SHP77 (cell line): ENCODE measurements at regions not wholly inside any gene's neighbourhood (a gene's known extent, or its start where the extent isn't known, plus 50 kb on each side); places are given as distances from the start of the nearest gene placed in this dataset.

Source experiments
- DNase-seq, 2 experiments: peaks; one replicate each; lab custom pipeline; 2025; lab: John Stamatoyannopoulos, UW

DNA sequence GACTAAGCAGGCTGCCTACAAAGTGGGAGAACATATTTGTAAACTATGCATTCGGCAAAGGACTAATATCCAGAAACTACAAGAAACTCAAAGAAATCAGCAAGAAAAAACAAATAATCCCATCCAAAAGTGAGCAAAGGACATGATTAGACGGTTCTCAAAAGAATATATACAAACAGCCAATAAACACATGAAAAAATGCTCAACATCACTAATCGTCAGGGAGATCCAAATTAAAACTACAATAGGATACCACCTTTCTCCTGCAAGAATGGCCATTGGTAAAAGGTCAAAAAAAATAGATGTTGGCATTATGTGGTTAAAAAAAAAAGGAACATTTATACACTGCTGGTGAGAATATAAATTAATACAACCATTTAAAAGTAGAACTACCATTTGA is 259.6 kb upstream of the SLITRK3 start:
- DNase-seq = no peak

- DNase-seq = no peak
Measured at GRCh38 chr3:165455360-165455759, 259.2 kb upstream of the SLITRK3 start.

DNA sequence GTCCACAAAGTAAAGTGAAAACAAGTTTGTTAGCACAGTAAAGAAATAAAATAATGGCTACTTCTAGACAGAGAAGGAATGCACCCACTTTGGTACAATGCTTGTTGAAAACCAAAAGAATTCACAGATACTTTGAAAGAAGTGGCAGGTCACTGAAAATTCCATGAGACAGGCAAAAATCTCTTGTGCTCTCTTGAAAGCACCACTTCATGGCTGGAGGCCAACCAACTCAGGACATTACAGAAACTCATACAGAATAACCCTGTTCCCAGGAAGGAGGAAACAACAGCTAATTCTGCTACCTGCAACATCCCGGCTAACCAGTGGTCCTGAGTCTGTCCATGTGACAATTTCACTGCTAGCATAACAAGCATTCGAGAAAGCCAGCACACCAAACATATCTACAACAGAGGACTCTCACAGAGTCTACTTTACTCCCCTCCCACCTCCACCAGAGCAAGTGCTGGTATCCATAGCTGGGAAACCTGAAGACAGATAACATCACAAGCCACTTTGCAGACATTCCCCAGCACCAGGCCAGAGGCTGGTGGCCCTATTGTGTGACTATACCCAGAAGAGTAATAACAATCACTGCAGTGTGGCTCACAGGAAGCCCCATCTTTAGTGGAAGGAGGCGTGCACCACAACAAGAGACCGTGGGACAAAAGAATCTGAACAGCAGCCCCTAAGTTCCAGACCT is 255.3 kb upstream of the SLITRK3 start:
- no peak for DNase-seq

DNA sequence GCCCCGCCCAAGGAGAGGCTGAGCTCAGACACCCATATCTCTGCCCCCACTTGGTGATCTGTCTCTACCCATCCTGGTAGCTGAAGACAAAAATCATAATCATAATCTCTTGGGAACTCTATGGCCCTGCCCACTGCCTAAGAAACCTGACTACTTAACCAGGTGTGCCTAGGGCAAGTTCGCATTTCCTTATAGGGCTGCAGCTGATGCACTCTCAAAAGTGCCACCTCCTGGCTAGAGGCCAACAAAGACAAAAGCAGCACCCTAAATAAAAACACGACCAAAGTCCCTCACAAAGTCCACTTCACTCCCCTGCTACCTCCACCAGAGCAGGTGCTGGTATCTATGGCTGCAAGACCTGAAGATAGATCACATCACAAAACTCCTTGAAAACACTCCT is 250.4 kb upstream of the SLITRK3 start:
- no peak for DNase-seq

DNA sequence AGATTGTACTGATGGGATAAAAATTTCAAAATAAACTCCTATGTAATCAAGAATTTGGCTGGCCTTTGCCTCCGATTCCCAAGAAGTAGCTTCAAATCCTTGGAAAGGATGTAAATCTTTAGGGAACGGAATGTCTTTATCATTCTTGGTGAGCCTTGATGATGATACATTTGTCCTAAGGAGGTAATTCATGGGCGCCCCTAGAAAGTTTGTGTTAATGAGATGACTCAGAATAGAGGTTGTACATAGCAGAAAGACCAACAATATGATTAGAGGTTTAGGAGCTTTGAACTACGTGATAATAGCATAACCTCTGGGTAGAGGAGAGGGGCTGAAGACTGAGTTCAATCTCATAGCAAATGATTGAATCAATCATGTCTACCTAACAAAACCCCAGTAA is 248.6 kb upstream of the SLITRK3 start:
- DNase-seq = no peak

- no peak for DNase-seq
Measured at GRCh38 chr3:165443664-165444063, 247.5 kb upstream of the SLITRK3 start.

DNA sequence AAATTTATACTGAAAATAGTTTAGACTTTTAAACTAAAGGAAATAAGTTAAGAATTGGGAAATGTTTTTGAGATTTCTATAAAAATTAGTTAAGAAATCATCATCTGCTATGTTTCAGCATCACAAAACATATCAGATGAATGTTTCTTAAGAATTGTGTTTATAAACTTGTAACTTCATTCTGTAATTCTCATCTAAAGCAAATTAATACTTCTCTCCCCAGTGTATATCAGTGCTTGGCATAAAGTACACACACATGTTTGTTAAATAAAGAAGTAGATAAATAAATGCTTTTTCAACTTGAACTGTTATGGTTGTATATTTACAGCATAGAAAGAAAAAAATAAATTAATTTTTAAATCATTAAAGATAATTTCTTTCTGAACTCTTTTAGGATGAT is 245.9 kb upstream of the SLITRK3 start:
- no peak for DNase-seq

DNA sequence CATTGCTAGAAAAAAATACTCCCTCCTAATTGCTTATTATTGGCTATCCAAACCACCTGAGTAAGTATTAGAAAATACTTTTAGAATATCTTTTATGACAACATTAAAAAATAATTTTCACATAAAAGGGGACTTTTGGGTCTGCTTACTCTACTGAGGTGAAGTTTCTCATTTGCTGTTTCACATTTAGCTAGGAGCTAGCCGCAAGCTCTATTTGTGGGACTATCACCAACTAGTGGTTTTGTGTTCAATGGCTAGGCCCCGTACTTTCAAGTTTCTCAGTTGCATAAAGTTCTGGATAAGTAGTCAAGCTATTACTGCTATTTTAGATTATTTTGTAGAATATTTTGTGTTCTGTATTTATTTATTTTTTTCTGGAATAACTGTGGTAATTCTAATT is 244.2 kb upstream of the SLITRK3 start:
- no peak for DNase-seq

- no peak for DNase-seq
Measured at GRCh38 chr3:165439765-165440164, 243.6 kb upstream of the SLITRK3 start.

DNA sequence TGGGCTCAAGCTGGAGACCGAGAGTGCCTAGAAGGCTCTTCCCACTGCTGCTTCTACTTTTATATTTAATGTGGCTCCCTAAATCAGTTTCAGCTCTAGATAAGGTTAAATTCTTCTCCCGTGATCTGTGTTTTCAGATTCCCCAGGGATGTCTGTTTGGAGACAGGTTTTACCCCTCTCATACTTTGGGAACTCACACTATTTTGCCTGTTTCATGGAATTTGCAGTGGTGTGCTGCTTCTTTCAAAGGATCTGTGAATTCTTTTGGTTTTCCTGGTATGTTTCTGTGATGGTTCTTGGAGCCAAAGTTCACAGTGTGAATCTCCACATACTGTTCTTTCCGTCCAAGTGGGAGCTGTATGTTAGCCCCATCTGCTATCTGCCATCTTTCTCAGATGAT is 238.3 kb upstream of the SLITRK3 start:
- no peak for DNase-seq

GRCh38 chr3:165406425-165406824 is 210.2 kb upstream of the SLITRK3 start:
- DNase-seq = no peak

DNA sequence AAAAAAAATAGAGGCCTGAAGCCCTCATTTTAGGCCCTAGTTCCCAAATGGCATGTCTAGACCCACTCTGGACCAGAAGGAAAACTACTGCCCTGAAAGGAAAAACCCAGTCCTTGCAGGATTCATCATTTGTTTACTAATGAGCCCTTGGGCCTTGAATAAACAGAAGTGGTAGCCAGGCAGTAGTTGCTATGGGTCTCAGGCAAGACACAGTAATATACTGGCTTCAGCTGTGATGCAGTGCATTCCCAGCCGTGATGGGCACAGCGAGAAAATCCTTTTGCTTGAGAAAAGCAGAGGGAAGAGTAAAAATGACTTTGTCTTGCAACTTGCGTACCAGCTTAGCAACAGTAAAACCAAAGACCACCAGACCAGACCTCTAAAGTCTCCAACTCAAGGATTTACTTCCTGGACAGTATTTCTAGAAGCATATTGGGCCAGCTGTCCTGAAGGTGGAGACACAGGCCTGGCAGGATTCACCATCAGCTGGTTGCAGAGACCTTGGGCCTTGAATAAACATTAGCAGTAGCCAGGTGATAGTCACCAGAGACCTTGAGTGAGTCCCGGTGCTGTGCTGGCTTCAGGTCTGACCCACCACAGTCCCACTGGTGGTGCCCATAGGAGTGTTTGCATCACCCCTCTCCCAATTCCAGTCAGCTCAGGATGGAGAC is 208.3 kb upstream of the SLITRK3 start:
- peak in 1 of 2 experiments; percentile 17 for DNase-seq

DNA sequence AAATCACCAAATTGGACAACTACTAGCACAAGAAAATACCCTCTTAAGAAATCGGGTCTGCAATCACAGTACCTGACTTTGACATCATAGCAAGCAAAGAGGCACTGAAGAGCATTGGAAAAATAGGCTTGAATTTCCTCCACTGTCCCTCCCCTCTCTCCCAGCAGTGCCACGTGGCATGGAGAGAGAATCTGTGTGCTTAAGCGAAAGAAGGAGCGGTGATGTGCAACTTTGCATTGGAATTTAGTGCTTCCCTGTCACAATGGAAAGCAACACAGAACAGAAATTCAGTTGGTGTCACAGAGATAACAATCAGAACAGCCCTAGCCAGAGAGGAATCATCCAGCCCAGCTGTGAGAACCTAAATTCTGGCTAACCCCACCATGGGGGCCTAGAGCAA is 207.5 kb upstream of the SLITRK3 start:
- no peak for DNase-seq

- no peak for DNase-seq
Measured at GRCh38 chr3:165395188-165395587, 199.0 kb upstream of the SLITRK3 start.

DNA sequence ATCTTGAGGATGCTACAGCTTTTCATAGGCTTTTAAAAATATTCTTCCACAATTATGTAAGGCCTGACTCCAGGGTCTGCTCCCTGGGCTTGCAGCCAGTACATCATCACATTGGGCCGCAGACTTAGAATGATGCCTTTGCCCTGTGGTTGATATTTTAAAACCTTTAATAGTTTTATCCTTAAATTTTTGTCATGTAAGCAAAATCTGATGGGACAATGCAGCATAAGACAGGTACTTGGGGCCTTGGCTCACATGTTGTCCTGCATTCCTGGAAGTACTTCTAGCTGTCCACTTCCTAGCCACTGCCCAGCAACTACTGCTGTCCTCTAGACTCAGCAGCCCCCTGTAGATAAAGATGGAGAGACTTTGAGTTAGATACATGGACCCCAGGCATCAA is 197.3 kb upstream of the SLITRK3 start:
- DNase-seq = no peak

GRCh38 chr3:165390166-165390565 is 194.0 kb upstream of the SLITRK3 start:
- DNase-seq = no peak

DNA sequence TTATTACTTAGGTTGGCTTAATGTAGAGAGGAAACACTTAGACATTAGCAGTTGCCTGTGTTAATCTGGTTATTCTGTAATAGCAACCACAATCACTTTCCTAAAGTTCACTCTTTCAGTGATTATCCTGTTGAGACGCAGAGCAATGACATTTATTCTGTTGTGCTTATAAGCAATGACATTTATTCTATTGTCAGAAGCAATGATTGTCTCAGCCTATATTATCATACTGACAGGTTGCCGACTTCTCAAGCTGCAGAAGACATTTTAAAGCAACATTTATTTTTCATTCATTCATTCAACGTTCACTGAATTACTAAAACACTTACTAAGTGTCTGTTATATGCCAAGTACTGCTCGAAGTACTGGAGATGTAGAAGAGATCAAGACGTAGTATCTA is 193.5 kb upstream of the SLITRK3 start:
- DNase-seq = no peak

- DNase-seq = no peak
Measured at GRCh38 chr3:165389064-165389463, 192.9 kb upstream of the SLITRK3 start.

DNA sequence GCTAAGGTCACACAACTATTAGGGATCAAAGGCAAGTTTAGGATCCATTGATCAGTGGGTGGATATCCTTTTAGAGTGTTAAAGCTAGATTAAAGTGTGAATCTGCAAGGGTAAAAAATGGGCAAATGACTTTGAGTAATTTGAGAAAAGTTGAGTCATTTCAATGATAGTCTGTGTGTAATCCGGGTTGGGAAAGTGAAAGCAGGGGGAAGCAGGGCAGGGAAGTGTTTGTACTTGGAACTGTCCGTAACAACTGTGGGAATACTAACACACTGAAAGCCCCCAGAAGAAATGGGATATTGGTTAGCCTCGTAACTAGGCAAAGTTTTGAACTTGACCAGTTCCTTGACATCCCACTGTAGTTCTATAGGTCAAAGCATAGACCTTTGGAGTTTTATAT is 187.2 kb upstream of the SLITRK3 start:
- DNase-seq = no peak

GRCh38 chr3:165382672-165383071 is 186.5 kb upstream of the SLITRK3 start:
- DNase-seq = no peak

- no peak for DNase-seq
Measured at GRCh38 chr3:165378761-165379160, 182.6 kb upstream of the SLITRK3 start.

GRCh38 chr3:165359005-165359404 is 162.8 kb upstream of the SLITRK3 start:
- DNase-seq = no peak

DNA sequence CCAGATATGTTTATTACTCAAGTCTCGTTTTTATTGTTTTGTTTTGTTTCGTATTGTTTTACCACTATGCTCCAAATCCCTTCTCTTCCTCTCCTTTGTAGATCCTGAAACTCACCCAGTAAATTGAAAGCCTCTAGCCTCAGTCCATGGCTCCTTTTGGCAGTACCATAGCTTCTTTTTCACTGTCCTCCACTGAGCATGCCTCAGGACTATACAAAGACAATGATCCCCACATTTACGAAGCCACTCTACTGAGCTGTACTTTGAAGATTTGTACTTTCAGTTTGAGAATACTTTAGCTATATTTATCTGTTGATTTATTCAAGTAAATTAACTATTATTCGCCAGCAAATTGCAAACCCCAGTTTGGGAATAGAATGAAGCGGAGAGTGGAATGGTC is 159.1 kb upstream of the SLITRK3 start:
- no peak for DNase-seq

GRCh38 chr3:165347526-165347925 is 151.3 kb upstream of the SLITRK3 start:
- DNase-seq = no peak
